ENCODE measurements at regions not wholly inside any gene's neighbourhood (a gene's known extent, or its start where the extent isn't known, plus 50 kb on each side); places are given as distances from the start of the nearest gene placed in this dataset.

DNA sequence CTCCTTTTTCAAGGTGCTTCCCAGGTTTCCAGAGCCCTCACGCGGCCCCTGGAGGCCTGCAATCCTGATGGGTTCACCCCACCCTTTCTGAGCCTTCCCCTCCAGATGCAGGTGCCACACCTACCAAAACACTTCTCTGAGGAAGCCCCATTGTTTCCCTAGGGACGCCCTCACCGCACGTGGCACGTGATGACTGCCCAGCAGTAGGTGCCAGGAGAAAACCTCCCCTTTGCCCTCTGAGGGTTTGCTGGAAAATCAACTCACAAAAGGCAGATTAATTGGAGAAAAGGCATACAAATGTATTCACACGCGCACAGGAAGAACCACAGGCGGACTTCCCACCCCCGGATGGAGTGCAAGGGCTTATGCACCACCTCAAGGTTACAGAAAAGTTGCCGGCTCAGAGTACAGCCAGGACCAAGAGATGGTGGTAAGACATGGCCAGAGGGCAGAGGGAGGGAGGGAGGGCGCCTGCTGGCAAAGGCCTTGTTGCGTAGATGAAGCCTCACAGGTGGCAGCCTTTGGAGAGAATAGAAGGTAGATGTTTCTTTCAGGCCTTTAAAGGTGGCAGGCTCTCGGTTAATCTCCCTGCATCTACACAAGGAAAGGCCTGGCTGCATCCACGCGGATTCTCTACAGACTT is 269.4 kb upstream of the RAB6C start:
- no peak for DNase-seq (ENCODE audit: low read depth)

DNA sequence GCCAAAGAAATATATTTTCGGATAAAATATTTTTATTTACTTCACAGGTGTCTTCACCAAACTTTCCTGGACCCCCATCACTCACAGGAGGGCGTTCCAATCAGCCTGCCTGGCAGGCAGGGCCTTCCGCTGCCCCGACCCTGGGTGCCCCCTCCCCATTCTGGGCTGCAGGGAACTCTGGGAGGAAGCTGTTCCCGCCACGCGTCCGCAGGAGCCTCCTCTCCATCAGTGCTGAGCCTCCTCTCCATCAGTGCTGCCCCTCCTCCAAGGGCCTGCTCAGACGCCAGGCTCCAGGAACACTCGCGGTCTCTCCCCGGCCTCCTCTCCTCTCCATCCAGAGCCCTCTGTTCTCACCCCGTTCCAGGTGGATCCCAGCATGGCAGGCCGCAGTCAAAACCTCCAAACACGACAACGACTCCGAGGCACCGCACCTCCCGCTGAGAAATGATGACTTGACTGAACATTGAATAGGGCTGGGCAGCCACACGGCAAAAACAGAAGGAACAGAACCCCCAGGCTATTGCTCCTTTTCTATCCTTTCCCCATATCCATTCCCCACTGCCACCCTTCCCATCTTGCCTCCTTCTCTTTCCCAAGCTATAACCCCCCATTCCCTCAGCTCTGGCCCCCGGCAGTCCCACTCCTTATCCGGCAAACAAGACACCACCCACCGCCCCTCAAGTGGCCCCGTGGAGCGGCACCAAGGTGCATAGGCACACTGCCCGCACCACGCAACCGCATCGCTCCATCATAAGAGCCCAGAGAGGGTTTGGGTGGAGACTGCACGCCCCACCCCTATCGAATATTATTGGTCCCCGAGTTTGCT is 268.6 kb upstream of the RAB6C start:
- DNase-seq (ENCODE audit: low read depth) = no peak

DNA sequence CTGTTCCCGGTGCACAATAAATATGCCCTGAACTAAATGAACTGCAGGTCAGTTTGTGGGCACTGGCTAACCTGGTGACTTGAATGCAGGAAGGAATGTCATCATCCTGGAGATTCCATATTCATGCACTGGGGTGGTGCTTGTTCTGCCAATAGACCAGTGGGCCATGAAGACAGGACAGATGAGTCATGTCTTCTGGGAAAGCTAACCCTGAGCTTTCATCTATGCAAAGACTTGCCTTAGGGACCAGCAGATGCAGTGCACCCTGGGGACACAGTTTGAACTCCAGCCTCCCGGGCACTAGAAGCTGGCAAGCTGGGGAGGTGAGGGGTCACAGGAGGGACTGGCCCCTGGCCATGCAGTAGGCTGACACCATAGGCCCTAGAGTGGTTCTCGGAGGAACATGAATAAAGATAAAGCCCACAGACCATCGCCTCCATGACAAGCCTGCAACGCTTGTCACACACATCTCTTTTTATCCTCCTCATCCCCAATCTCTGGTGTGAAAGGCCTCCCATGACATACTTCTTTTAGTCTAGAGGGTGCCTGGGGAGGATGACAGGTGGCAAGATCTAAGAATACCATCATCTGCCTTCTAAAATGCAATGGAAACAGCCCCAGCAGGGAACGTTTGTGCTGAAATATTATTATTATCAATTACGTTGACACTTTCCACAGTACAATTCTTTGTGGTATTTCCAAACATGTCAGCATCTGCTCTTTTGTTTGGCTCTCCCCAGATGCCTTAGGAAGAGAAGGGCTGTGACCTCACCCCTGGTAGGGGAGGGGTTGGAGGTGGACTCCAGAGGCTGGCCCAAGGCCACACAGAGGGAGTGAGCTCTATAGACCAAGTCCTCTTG is 267.4 kb upstream of the RAB6C start:
- no peak for DNase-seq (ENCODE audit: low read depth)

DNA sequence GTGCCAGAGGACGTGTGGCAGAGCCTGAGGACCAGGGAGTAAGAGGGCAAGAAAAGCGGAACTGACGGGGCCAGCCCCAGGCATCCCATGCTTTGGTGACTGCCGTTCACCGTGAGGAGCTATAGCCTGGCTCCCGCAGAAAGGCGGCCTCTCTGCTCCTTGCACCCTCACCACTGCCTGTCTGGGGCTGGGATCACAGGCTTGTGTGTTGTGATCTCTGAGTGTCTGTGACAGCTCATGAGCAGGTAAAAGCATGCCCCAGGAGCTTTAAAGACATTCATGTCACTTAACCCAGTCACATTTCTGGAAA is 266.8 kb upstream of the RAB6C start:
- no peak for DNase-seq (ENCODE audit: low read depth)

DNA sequence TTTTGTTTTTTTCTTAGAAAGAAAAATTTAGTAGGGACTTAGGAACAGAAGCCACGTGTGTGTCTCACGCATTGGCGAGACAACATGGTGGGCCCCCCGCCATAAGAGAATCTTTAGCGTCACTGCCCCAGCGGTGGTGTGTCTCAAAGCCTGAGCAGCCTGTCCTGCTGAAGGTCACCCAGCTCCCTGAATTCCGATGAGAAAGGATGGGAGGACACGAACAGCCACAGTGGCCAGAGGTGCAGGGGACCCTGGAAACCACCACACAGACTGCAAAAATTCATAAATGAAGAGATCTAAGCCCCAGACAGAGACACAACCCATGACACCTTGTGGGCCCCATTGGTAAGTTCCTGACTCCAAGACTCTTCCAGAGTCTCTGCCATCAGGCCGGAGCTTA is 266.1 kb upstream of the RAB6C start:
- DNase-seq (ENCODE audit: low read depth) = no peak

DNA sequence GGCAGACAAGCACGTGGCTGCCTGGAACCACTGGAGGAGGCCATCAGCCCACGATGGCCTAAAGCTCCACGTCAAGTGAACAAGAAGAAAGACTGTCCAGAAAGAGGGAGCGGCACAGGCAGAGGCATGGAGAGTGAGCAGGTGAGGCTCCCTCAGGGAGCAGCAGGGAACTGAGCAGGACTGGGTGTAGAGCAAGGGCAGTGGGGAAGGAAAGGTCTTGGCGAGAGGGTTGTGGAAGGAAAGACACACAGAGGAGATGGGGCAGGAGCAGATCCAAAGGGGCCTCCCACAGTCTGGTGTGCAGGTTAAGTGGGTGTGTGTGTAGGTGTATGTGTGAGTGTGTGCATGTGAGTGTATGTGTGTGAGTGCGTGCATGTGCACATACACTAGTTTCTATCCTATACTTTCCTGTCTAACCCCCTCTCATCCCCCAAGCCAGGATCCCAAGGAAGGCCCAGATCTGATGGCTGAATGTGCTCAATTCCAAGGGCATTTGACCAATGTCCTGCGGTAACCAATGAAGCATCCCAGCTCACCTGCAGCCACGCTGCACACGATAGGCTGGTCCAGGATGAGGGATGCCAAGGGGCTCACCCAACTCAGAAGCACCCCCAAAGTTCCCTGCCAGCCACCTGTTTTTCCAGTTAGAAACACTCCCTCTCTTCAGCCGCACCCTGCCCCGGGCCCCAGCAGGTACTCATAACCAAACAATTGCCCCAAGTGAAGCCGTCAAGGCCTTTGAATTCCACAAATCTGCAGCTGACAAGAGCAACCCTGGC is 262.5 kb upstream of the RAB6C start:
- no peak for DNase-seq (ENCODE audit: low read depth)

DNA sequence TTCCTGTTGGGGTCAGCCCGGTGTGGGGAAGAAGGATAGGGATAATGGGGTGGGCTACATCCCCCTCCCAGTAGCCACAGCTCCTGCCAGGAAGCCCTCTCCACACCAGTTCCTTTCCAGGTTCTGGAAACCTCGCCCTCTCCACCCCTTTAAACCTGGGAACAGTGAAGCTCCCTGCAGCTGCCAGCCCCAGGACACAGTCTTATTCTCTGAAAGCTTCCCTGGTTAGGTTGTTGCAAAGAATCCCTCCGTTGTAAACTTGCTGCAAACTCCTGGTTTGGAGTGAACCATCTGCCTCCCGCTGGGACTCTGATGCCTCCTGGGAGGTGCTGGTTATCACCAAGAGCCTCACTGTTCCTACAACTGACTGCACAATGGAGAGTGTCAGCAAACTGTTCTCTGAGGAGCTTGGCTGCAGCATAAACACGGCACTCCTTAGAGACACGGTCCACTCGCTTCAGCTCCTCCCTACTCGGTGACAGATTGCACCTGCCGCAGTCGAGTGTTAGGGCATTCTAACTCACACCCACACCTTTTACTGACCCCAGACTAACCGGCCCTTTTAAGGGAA is 261.8 kb upstream of the RAB6C start:
- no peak for DNase-seq (ENCODE audit: low read depth)

DNA sequence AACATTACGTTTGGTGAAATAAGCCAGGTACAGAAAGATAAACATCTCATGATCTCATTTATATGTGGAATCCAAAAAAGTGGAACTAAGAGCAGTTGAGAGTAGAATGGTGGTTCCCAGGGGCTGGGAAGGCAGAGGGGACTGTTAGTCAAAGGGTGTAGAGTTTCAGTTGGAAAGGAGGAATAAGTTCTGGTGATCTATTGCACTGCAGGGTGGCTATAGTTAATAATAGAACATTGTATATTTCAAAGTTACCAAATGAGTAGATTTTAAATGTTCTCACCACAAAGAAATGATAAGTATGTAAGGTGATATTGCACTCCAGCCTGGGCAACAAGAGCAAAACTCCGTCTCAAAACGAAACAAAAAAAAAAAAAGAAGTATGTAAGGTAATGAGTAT is 260.1 kb upstream of the RAB6C start:
- no peak for DNase-seq (ENCODE audit: low read depth)

DNA sequence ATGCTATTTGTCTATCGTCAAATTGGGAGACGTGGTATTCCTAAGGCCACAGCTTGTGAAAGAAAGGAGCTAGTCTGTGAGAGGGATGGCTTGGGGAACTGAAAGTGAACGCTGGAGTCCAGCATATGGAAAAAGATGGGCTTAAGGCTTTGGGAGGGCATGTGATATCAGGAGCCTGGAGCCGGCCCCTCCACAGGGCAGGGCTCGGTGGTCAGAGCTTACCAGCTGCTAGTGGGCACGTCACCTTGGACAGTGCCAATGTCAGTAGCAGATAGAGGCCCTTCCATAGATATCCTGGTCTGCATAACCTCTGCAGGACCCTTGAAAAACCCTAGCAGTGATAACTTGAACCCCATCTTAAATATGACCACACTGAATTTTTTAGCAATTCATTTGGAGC is 259.1 kb upstream of the RAB6C start:
- no peak for DNase-seq (ENCODE audit: low read depth)

DNA sequence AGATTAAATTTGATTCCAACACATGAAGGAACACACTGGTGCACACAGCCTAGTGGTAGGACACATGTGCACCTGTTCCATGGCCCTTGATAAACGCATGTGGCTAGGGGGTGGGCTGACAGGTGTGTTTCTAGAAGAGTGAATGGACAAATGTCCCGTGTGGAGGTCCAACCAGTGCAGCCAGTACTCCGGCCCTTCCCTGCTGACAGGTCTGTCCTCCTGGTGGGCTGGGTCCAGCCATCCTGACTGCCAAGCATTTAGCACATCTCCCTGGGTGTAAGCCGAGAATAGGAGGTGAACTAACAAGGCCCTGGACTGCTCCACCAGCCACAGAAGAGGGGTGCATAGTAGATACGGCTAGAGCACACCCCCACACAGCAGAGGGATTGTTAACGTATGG is 258.7 kb upstream of the RAB6C start:
- DNase-seq (ENCODE audit: low read depth) = no peak

DNA sequence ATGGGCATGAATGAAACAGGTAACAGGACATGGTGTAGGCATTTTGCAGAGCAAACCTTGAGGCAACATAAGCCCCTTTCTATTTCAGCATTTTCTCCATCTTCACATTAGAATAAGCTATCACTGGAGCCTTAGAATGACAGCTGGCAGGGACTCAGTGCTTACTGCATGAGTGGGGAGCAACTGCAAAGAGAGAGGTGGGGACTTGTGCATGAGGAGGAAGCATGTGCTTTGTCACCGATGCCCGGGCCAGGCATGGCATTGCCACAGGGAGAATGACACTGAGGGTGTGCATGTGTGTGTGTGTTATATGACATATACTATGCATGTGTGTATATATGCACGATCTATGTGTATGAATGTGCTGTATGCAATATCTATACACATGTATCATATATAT is 258.2 kb upstream of the RAB6C start:
- DNase-seq (ENCODE audit: low read depth) = no peak

DNA sequence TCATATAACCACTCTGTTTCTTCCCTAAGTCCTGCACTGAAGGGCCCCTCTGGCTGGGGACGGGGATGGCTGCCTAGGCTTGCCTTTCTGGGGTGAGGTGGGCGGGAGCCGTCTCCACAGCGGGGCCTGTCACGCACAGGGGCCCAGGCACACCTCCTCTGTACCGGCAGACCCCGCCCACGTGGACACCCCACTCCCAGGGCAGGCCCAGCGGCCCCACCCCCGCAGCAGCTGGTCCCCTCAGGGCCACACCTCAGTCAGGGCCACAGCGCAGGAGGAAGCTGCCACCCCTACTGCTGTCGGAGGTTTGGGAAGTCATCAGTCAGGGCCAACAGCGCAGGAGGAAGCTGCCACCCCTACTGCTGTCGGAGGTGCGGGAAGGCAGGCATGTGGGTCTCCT is 257.6 kb upstream of the RAB6C start:
- no peak for DNase-seq (ENCODE audit: low read depth)

DNA sequence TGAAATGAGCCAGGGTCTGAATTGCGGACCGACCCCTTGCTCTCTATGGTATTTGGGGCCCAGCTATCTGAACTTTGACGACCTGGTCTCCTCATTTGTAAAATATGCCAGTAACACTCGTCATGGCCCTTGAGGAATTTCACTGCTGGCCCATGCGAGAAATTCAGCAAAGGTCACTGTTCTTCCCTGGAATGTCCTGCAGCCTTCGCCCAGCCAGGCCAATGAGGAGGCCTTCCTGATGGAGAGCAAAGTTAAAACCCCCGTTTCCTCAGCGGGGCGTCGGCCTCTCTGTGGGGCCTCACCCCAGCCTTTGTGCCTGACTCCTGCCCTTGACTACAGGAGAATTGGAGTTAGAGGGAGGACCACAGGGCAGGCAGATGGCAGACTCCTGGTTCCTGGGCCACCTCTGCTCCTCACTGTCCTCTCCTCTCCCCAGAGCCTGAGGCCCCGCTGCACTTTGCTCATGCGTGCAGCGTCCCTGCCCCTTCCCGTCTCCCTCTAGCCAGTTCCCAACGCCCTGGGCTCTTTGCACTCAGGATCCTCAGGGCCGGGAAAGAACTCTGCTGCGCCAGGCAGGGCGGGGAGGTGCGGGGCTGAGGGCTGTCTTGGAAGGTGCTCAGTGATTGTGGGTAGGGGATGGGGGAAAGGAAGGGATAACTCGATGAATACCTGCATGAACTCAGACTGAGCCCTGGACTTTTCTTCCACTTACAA is 257.0 kb upstream of the RAB6C start:
- no peak for DNase-seq (ENCODE audit: low read depth)

DNA sequence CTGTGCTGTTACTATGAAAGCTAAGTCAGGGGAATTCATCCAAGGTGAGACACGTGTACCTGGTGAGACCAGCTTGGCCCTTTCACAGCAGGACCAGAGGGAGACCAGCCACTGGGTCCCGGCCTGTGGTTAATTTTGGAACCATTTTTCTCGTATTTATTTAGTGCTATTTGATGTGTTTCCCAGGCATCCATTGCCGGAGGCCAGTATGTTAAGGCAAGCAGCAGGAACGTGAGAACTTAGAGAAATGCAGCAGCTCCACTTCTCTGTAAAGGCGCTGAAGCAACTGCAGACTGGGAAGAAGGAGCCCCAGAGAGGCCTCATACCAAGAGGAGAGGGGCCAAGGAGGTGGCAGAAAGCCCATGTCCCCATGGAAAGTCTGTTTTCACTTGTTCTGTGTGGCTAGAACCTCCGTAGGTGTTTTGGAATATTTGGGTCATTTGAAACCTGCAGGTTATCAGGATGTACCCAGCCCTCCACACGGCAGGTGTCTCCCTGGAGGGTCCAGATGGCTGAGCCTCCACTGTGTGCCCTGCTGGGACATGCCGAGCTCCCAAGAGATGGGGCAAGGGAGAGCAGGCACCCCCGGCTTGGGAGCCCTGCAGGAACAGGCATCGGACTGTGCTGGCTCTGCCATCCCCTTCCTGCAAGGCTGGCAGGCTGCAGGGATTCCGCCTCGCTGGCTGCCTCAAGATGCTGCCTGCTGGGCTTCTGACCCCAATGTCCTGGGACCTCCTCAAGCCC is 256.0 kb upstream of the RAB6C start:
- no peak for DNase-seq (ENCODE audit: low read depth)

DNA sequence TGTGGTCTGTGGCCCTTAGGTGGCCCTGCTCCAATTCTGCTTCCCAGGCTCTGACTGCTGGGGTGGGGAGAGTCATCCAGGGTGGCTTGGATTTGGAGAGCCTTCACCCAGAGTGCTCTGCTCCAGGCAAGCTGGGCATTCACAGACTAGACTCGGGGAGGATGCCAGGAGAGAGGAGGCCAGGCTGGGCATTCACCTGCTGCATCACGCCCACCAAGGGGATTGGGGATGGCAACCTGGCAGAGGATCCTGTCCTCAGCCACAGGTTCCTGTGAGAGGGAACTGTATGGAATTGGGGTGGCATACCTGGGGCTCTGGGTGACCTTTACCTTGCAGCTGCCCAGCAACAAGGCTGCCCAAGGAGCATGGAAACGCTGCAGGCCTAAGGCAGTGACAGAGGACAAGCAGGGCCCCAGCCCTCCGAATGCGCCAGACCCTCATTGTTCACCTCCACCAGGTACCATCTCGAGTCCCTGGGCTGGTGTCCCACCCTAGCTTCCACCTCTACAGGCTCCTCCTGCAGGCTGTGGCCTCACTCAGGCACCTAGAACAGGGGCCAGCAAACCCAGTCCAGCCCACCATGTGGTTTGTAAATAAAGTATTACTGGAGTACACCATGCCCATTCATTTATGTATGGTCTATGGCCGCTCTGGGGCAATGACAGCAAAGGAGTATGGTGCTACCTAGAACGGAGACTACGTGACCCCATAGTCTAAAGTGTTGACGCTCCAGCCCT is 255.3 kb upstream of the RAB6C start:
- no peak for DNase-seq (ENCODE audit: low read depth)

DNA sequence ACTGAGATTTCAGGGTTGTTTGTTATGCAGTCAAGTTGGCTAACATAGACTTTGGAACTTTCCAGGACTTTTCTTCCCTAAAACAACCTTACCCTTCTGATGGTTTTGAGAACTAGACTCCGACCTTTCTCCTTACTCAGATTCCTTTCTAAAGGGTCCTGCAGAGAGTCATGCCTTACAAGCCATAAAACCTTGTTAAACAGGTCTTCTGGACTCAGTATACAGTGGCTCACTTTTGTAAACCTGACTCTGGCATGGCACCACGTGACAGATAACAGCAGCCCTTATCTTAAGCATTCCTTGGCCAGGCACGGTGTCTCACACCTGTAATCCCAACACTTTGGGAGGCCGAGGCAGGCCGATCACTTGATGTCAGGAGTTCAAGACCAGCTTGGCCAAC is 253.2 kb upstream of the RAB6C start:
- DNase-seq (ENCODE audit: low read depth) = no peak

DNA sequence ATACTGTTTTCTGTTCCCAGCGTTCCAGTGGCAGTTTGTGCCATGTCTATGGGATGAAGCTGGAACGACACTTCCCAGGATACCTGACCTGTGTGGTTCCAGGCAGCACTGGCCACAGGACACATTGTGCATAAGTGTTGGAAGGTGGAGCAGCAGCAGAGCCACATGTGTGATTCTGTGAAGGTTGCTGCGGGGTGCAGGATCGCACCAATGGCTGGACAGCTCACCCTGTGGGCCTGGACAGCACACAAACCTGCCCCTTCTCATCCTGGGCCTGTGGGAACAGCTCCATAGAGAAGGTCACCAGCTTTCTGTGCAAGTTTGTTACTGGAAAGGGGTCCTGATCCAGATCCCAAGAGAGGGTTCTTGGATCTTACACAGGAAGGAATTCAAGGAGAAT is 252.2 kb upstream of the RAB6C start:
- no peak for DNase-seq (ENCODE audit: low read depth)

DNA sequence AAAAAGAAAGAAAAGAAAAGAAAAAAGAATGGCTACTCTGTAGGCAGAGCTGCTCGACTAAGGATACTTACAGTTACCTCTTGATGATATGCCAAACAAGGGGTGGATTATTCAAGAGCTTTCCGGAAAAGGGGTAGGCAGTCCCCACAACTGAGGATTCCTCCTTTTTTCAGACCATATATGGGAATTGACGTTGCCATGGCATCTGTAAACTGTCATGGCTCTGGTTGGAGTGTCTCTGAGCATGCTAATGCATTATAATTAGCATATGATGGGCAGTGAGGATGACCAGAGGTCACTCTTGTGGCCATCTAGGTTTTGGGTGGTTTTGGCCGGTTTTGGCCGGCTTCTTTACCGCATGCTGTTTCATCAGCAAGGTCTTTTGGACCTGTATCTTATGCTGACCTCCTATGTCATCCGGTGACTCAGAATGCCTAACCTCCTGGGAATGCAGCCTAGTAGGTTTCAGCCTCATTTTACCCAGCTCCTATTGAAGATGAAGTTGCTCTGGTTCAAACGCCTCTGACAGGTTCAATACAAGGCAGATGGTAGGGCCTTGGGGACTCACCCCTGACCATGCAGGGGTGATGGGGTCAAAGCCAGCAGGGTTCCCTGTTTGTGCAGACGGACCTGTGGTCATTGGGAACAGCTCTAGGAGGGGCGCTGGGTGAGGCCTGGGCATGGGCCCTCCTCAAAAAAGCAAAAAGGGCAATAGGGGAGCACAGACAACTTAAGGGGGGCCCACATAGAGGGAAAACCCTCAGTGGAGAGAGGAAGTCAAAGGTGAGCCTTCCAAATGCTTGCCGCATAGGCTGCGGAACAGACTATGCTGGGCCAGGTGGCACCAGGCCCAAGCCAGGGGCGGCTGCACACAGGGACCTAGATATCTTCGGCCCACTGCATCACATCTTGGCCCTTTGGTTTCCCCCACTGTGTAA is 251.2 kb upstream of the RAB6C start:
- DNase-seq (ENCODE audit: low read depth) = no peak

DNA sequence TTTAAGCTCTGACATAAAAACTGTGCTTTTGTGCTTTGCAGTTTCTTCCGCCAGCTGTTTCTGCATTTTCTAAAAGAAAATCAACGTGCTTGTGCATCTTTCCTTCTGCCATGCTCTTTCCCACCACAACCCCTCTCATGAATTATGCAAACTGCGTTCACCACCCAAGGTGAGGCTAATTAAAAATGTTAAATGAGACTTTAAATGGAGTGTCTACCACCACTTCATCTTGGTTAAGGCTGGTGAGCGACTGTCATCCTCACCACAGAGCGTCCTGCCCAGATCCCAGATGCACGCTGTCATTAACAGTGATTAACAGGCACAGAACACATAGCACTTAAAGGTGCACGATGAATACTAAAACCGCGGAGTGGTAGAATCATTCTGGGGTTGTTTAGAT is 250.5 kb upstream of the RAB6C start:
- no peak for DNase-seq (ENCODE audit: low read depth)
